Lower leg skin (tissue), 4 donors: ENCODE measurements at regions not wholly inside any gene's neighbourhood (a gene's known extent, or its start where the extent isn't known, plus 50 kb on each side); places are given as distances from the start of the nearest gene placed in this dataset.

ENCODE experiments used
- DNase-seq, 2 donors: peaks; one replicate each; pipeline ENCODE4 v3.0.0-alpha.2; 2019; ENCODE audit warnings: low spot score in 2 of 2
- H3K4me3 ChIP-seq: fragments of 200-600 bp; sonication (generic); 2 replicates; pipeline ENCODE4 v1.5.1; 2017; ENCODE audit warnings: mild to moderate bottlenecking, low read depth; ENCODE audit not compliant: poor library complexity, severe bottlenecking
- POLR2A ChIP-seq, 2 donors: fragments of 450-650 bp; IDR thresholded peaks; one replicate each; pipeline ENCODE4 v1.6.1; 2016 to 2017; ENCODE audit warnings: antibody characterized with exemption in 2 of 2, mild to moderate bottlenecking in 1 of 2, moderate library complexity in 1 of 2
- WGBS, 2 donors: methylation state at CpG; one replicate each; pipeline ENCODE4 v1.1.5; 2018; 5-methylcytosine and 5-hydroxymethylcytosine counted together
- intact Hi-C: fragments of 100-400 bp; cut with DNase I; formaldehyde crosslinking; loops from one replicate; pipeline ENCODE4 v1.15.0; 2023; ENCODE audit warnings: low total_unique reads
- TF ChIP-seq, protein P1 (sequence below), 3 donors: fragments of 450-650 bp; IDR thresholded peaks; one replicate each; pipeline ENCODE4 v1.5.1; 2016; ENCODE audit warnings: antibody characterized with exemption in 3 of 3, mild to moderate bottlenecking in 3 of 3, moderate library complexity in 2 of 3

DNA sequence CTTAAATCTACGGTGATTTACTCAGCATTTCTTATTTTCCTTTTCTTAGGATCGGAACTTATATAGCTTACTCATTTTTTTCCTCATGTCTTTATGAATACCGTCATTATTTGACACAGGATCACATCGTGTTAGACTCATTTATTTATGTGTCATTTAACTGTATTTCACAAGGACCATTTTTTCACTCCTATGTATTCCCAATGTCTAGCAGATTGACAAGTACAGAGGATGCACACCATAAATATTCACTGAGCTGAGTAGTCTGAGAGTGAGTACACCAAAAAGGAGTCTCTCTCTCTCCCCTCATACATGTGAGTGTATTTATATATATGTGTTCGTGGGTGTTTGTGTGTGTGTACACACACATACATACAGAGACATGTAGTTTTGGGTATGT, 573.5 kb downstream of the RNF144A start:
- WGBS, 2 donors, result 69 to 77% methylated on average over 5 of the region's 5 CpGs
- TF ChIP-seq, protein P1, sequence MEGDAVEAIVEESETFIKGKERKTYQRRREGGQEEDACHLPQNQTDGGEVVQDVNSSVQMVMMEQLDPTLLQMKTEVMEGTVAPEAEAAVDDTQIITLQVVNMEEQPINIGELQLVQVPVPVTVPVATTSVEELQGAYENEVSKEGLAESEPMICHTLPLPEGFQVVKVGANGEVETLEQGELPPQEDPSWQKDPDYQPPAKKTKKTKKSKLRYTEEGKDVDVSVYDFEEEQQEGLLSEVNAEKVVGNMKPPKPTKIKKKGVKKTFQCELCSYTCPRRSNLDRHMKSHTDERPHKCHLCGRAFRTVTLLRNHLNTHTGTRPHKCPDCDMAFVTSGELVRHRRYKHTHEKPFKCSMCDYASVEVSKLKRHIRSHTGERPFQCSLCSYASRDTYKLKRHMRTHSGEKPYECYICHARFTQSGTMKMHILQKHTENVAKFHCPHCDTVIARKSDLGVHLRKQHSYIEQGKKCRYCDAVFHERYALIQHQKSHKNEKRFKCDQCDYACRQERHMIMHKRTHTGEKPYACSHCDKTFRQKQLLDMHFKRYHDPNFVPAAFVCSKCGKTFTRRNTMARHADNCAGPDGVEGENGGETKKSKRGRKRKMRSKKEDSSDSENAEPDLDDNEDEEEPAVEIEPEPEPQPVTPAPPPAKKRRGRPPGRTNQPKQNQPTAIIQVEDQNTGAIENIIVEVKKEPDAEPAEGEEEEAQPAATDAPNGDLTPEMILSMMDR (IDR thresholded peaks at IDR 0.05), result no peak
- no peak for TF ChIP-seq POLR2A (IDR thresholded peaks at IDR 0.05)
- no peak overlapping the region for H3K4me3 ChIP-seq
- intact Hi-C loops, result no loop called here
- DNase-seq, result no peak

GRCh38 chr2:7492719-7493118, 575.5 kb downstream of the RNF144A start:
- no peak overlapping the region for H3K4me3 ChIP-seq
- TF ChIP-seq, protein P1 (IDR thresholded peaks at IDR 0.05), result no peak
- TF ChIP-seq POLR2A (IDR thresholded peaks at IDR 0.05), result no peak
- 90 to 92% methylated on average over 1 of the region's 1 CpG for WGBS, 2 donors
- no peak for DNase-seq
- intact Hi-C loops, result no loop called here

GRCh38 chr2:7497178-7497577, 580.0 kb downstream of the RNF144A start:
- H3K4me3 ChIP-seq, result no peak overlapping the region
- 67 to 73% methylated on average over 4 of the region's 4 CpGs for WGBS, 2 donors
- intact Hi-C loops, result no loop called here
- TF ChIP-seq POLR2A (IDR thresholded peaks at IDR 0.05), result no peak
- TF ChIP-seq, protein P1 (IDR thresholded peaks at IDR 0.05), result no peak
- DNase-seq, result no peak

DNA sequence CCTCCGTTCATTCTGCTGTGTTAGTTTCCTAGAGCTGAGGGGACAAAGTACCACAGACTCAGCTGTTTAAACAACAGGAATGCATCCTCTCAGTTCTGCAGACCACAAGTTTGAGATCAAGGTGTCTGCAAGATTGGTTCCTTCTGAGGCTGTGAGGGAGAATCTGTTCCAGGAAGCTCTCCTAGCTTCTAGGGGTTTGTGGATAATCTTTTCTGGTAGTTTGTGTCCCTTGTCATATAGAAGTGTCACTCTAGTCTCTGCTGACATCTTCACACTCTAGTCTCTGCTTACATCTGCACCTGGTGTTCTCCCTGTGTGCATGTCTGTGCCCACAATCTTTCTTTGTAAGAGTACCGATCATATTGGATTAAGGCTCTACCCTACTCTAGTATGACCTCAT, 581.8 kb downstream of the RNF144A start:
- DNase-seq, result no peak
- no peak overlapping the region for H3K4me3 ChIP-seq
- intact Hi-C loops, result no loop called here
- TF ChIP-seq, protein P1 (IDR thresholded peaks at IDR 0.05), result no peak
- no peak for TF ChIP-seq POLR2A (IDR thresholded peaks at IDR 0.05)
- 82 to 83% methylated on average over 2 of the region's 2 CpGs for WGBS, 2 donors

GRCh38 chr2:7502336-7502735, 585.1 kb downstream of the RNF144A start:
- TF ChIP-seq, protein P1 (IDR thresholded peaks at IDR 0.05), result no peak
- no peak for TF ChIP-seq POLR2A (IDR thresholded peaks at IDR 0.05)
- no peak for DNase-seq
- no peak overlapping the region for H3K4me3 ChIP-seq
- intact Hi-C loops, result no loop called here

- no peak overlapping the region for H3K4me3 ChIP-seq
- intact Hi-C loops, result no loop called here
- no peak for TF ChIP-seq POLR2A (IDR thresholded peaks at IDR 0.05)
- TF ChIP-seq, protein P1 (IDR thresholded peaks at IDR 0.05), result no peak
- WGBS, 2 donors, result 30 to 32% methylated on average over 4 of the region's 4 CpGs
- DNase-seq, result no peak
These were observed 591.2 kb downstream of the RNF144A start for GRCh38 chr2:7508296-7508943.
